ENCODE measurements at regions not wholly inside any gene's neighbourhood (a gene's known extent, or its start where the extent isn't known, plus 50 kb on each side); places are given as distances from the start of the nearest gene placed in this dataset.
"Not testable (repeated sequence)": the region's sequence is repeated elsewhere in the genome, so short reads cannot be mapped to it uniquely, and the experiment has no call there.

- TF ChIP-seq, protein P1, sequence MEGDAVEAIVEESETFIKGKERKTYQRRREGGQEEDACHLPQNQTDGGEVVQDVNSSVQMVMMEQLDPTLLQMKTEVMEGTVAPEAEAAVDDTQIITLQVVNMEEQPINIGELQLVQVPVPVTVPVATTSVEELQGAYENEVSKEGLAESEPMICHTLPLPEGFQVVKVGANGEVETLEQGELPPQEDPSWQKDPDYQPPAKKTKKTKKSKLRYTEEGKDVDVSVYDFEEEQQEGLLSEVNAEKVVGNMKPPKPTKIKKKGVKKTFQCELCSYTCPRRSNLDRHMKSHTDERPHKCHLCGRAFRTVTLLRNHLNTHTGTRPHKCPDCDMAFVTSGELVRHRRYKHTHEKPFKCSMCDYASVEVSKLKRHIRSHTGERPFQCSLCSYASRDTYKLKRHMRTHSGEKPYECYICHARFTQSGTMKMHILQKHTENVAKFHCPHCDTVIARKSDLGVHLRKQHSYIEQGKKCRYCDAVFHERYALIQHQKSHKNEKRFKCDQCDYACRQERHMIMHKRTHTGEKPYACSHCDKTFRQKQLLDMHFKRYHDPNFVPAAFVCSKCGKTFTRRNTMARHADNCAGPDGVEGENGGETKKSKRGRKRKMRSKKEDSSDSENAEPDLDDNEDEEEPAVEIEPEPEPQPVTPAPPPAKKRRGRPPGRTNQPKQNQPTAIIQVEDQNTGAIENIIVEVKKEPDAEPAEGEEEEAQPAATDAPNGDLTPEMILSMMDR (IDR thresholded peaks at IDR 0.05): no peak
- no peak for DNase-seq (ENCODE audit: low spot score)
- Histone ChIP-seq H3K27ac (no peak overlapping the region), H3K4me3 (no peak overlapping the region)
Observed at GRCh38 chr5:88060194-88060593, 208.5 kb downstream of the TMEM161B start.

- TF ChIP-seq, protein P1 (IDR thresholded peaks at IDR 0.05): no peak
- H3K27ac ChIP-seq: no peak overlapping the region
- H3K4me3 ChIP-seq: no peak overlapping the region
- no peak for DNase-seq (ENCODE audit: low spot score)
Observed at GRCh38 chr5:88058625-88059024, 210.0 kb downstream of the TMEM161B start.

DNA sequence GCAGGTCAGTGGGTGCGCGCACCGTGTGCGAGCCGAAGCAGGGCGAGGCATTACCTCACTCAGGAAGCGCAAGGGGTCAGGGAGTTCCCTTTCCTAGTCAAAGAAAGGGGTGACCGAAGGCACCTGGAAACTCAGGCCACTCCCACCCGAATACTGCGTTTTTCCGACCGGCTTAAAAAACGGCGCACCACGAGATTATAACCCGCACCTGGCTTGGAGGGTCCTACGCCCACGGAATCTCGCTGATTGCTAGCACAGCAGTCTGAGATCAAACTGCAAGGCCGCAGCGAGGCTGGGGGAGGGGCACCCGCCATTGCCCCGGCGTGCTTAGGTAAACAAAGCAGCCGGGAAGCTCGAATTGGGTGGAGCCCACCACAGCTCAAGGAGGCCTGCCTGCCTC lies 216.2 kb downstream of the TMEM161B start:
- DNase-seq (ENCODE audit: low spot score); H3K4me3 ChIP-seq; H3K27ac ChIP-seq: not testable (repeated sequence)

DNA sequence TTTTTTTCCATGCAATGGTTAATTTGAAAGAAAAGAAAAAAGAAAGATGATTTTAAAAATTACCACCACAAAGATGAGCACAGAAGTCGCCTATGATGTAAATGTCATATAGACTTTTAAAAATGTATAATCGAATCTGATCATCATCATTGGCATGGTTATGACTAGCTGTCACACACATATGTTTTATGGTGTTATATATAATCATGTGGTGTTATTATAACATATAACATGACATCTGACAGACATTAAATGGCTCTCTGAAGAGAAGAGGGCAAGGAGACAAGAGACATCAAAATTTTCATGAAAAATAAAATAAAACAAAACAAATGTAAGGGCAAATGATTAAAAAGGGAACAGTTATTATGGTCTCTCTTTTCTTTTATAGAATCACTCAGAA lies 217.5 kb downstream of the TMEM161B start:
- Histone ChIP-seq H3K4me3 (no peak overlapping the region), H3K27ac (no peak overlapping the region)
- DNase-seq (ENCODE audit: low spot score): no peak
- TF ChIP-seq, protein P1 (IDR thresholded peaks at IDR 0.05): no peak

DNA sequence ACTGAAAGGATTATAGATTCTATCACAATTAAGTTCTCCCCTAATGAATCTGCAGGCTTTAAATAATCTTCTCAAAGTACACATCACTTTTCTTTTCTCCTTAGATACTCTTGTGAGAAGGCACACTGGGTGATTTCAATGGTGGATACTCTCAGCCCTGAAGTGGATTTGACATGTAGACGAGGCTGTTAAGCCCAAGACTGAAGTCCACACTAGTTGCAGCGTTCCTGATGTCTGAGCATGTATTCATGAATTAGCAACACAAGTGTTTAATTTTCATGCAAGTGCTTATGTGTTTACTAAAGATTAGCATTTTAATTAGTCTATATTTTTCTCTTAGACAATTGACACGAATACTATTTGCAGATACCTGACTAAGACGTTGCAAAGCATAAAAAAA lies 218.9 kb downstream of the TMEM161B start:
- TF ChIP-seq, protein P1 (IDR thresholded peaks at IDR 0.05): no peak

DNA sequence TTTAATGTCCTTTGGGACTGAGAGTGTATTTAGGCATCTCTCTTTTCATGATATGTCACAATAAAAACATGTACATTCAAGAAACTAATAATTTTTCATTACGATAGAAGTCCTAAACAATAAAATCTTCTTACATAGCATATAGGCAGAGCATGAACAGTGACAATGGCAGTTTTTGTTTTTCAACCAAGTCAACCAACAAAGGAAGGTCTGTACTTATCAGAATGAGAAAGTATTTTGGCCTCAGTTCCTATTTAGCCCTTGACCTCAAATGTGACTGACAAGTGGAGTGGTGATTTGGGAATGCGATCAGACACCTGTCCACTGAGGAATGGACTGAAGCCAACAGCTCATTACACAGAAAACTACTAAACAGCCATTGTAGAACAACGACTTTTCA lies 219.5 kb downstream of the TMEM161B start:
- TF ChIP-seq, protein P1 (IDR thresholded peaks at IDR 0.05): no peak
- no peak overlapping the region for H3K27ac ChIP-seq
- no peak for DNase-seq (ENCODE audit: low spot score)
- no peak overlapping the region for H3K4me3 ChIP-seq

More for the DNA sequence above, 218.9 kb downstream of the TMEM161B start:
- no peak for DNase-seq (ENCODE audit: low spot score)
- Histone ChIP-seq H3K27ac (no peak overlapping the region), H3K4me3 (no peak overlapping the region)

GRCh38 chr5:88045931-88046461 lies 222.6 kb downstream of the TMEM161B start:
- no peak for DNase-seq (ENCODE audit: low spot score)
- no peak overlapping the region for H3K4me3 ChIP-seq
- TF ChIP-seq, protein P1 (IDR thresholded peaks at IDR 0.05): no peak
- no peak overlapping the region for H3K27ac ChIP-seq

- Histone ChIP-seq H3K27ac (no peak overlapping the region), H3K4me3 (no peak overlapping the region)
- TF ChIP-seq, protein P1 (IDR thresholded peaks at IDR 0.05): no peak
- no peak for DNase-seq (ENCODE audit: low spot score)
Observed at GRCh38 chr5:88045165-88045564, 223.5 kb downstream of the TMEM161B start.
